ENCODE measurements at regions not wholly inside any gene's neighbourhood (a gene's known extent, or its start where the extent isn't known, plus 50 kb on each side); places are given as distances from the start of the nearest gene placed in this dataset.

- Histone ChIP-seq H3K4me2 (ENCODE audit: low read length) (peak overlapping the region; percentile 30; the same call in 1 of the 2 replicates), H3K36me3 (ENCODE audit: insufficient read depth, low read length) (peaks cover 27% of the 10 kb centered on the region; the same call in 1 of the 2 replicates), H3K27ac (ENCODE audit: low read depth, low read length, poor library complexity, severe bottlenecking) (peak overlapping the region; percentile 17), H2AFZ (ENCODE audit: low read length) (no peak overlapping the region), H3F3A (ENCODE audit: insufficient read depth, low read length) (no peaks in the 10 kb centered on the region), H4K20me1 (ENCODE audit: insufficient read depth, low read length) (no peaks in the 10 kb centered on the region), H3K79me2 (ENCODE audit: insufficient read depth, low read length) (no peaks in the 10 kb centered on the region), H3K9me3 (ENCODE audit: low read length) (no peaks in the 10 kb centered on the region), H3K27me3 (ENCODE audit: insufficient read depth, low read length) (no peaks in the 10 kb centered on the region), H3K9ac (ENCODE audit: low read length) (peak overlapping the region; percentile 4; the same call in 1 of the 2 replicates), H3K4me3 (ENCODE audit: low read depth, low read length, poor library complexity, severe bottlenecking) (no peak overlapping the region), H3K9me2 (ENCODE audit: low read depth, low read length) (no peaks in the 10 kb centered on the region), H3K4me1 (ENCODE audit: insufficient read depth, low read length, severe bottlenecking) (peaks cover 41% of the 10 kb centered on the region)
- no peak for TF ChIP-seq CTCF (IDR thresholded peaks at IDR 0.05; ENCODE audit: low read length)
- TF ChIP-seq EZH2 (IDR thresholded peaks at IDR 0.05; ENCODE audit: borderline replicate concordance, low read length) = no peak
Observed at GRCh38 chr13:73939603-73940002, 194.6 kb downstream of the KLF12 start.

- Histone ChIP-seq H3K79me2 (ENCODE audit: insufficient read depth, low read length) (no peaks in the 10 kb centered on the region), H3K9me2 (ENCODE audit: low read depth, low read length) (no peaks in the 10 kb centered on the region), H3K27me3 (ENCODE audit: insufficient read depth, low read length) (no peaks in the 10 kb centered on the region), H3K4me1 (ENCODE audit: insufficient read depth, low read length, severe bottlenecking) (peaks cover 35% of the 10 kb centered on the region), H3K4me2 (ENCODE audit: low read length) (no peak overlapping the region), H3K27ac (ENCODE audit: low read depth, low read length, poor library complexity, severe bottlenecking) (no peak overlapping the region), H3K4me3 (ENCODE audit: low read depth, low read length, poor library complexity, severe bottlenecking) (no peak overlapping the region), H3F3A (ENCODE audit: insufficient read depth, low read length) (no peaks in the 10 kb centered on the region), H2AFZ (ENCODE audit: low read length) (no peak overlapping the region), H4K20me1 (ENCODE audit: insufficient read depth, low read length) (no peaks in the 10 kb centered on the region), H3K9me3 (ENCODE audit: low read length) (no peaks in the 10 kb centered on the region), H3K36me3 (ENCODE audit: insufficient read depth, low read length) (peaks cover 27% of the 10 kb centered on the region; the same call in 1 of the 2 replicates), H3K9ac (ENCODE audit: low read length) (no peak overlapping the region)
- TF ChIP-seq CTCF (IDR thresholded peaks at IDR 0.05; ENCODE audit: low read length) (no peak), EZH2 (IDR thresholded peaks at IDR 0.05; ENCODE audit: borderline replicate concordance, low read length) (no peak)
Observed at GRCh38 chr13:73939071-73939380, 195.2 kb downstream of the KLF12 start.

DNA sequence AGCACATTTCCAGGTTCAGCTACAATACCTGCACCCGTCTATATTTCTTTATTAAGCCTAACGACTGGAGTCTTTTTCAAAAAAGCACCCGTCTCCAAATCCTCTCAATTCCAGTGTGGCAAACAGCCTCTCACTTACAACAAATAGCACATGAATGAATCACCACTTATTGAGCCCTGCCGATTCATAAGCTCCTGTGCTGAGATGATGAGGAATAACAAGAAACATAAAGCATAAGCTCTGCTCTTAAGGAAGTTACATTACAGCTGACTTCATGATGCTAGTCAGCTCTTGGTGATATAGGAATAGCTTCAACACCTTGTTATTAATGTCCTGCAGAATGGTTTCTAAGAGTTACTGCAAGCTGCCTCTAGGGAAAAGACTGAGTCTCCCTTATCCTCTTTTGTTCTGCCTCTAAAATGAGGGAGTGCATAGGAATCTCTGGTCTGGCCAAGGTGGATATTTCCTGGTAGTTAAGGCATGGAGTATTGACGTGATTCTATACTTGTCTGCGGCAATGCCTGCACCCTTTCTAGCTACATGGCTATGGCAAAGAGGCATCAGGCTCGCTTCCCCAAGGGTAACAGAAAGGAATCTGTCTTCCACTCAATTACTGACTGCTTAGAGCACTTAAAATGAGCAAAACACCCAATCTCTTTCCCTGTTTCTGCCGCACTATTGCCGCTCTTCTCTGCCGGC is 195.7 kb downstream of the KLF12 start:
- peaks cover 30% of the 10 kb centered on the region for H3K4me1 ChIP-seq (ENCODE audit: insufficient read depth, low read length, severe bottlenecking)
- H3K27me3 ChIP-seq (ENCODE audit: insufficient read depth, low read length) = no peaks in the 10 kb centered on the region
- no peaks in the 10 kb centered on the region for H3F3A ChIP-seq (ENCODE audit: insufficient read depth, low read length)
- H3K4me3 ChIP-seq (ENCODE audit: low read depth, low read length, poor library complexity, severe bottlenecking) = no peak overlapping the region
- TF ChIP-seq CTCF (IDR thresholded peaks at IDR 0.05; ENCODE audit: low read length) (no peak), EZH2 (IDR thresholded peaks at IDR 0.05; ENCODE audit: borderline replicate concordance, low read length) (no peak)
- H3K9me3 ChIP-seq (ENCODE audit: low read length) = no peaks in the 10 kb centered on the region
- no peak overlapping the region for H3K27ac ChIP-seq (ENCODE audit: low read depth, low read length, poor library complexity, severe bottlenecking)
- H2AFZ ChIP-seq (ENCODE audit: low read length) = no peak overlapping the region
- no peaks in the 10 kb centered on the region for H3K9me2 ChIP-seq (ENCODE audit: low read depth, low read length)
- H4K20me1 ChIP-seq (ENCODE audit: insufficient read depth, low read length) = no peaks in the 10 kb centered on the region
- H3K4me2 ChIP-seq (ENCODE audit: low read length) = no peak overlapping the region
- H3K9ac ChIP-seq (ENCODE audit: low read length) = no peak overlapping the region
- peaks cover 27% of the 10 kb centered on the region; the same call in 1 of the 2 replicates for H3K36me3 ChIP-seq (ENCODE audit: insufficient read depth, low read length)
- H3K79me2 ChIP-seq (ENCODE audit: insufficient read depth, low read length) = no peaks in the 10 kb centered on the region
